Fibroblast of lung (primary cell): ENCODE measurements at regions not wholly inside any gene's neighbourhood (a gene's known extent, or its start where the extent isn't known, plus 50 kb on each side); places are given as distances from the start of the nearest gene placed in this dataset.

Experiments used
- DNase-seq, 2 donors: peaks; one replicate each; pipeline versions ENCODE4 v3.0.0 to v3.0.0-alpha.2; 2010; ENCODE audit warnings: low read depth in 2 of 2
- H2AFZ ChIP-seq: 2 replicates; pipeline ENCODE4 v1.5.1; 2012; ENCODE audit warnings: low read length, control low read depth, inconsistent platforms
- H3K27ac ChIP-seq: 2 replicates; pipeline ENCODE4 v1.5.1; 2011; ENCODE audit warnings: low read length, control low read depth; ENCODE audit not compliant: insufficient read depth
- H3K27me3 ChIP-seq: 2 replicates; pipeline ENCODE4 v1.5.1; 2011; ENCODE audit warnings: mild to moderate bottlenecking, low read length; ENCODE audit not compliant: control insufficient read depth, insufficient read depth
- H3K36me3 ChIP-seq: 2 replicates; pipeline ENCODE4 v1.5.1; 2011; ENCODE audit warnings: low read length; ENCODE audit not compliant: control insufficient read depth, insufficient read depth
- H3K4me1 ChIP-seq: 2 replicates; pipeline ENCODE4 v1.5.1; 2011; ENCODE audit warnings: low read length; ENCODE audit not compliant: control insufficient read depth, insufficient read depth; ENCODE audit errors: extremely low read depth
- H3K4me2 ChIP-seq: 2 replicates; pipeline ENCODE4 v1.5.1; 2011; ENCODE audit warnings: low read length, control low read depth; ENCODE audit not compliant: insufficient read depth; ENCODE audit errors: extremely low read depth
- H3K4me3 ChIP-seq, 4 experiments: fragments of 200-600 bp in 1 of 4; sonication (generic) in 1 of 4; replicated peaks in 1 of 4; 2 replicates each; pipeline ENCODE4 v1.5.1; 2011 to 2016; ENCODE audit warnings: low read length in 4 of 4, low read depth in 3 of 4, mild to moderate bottlenecking in 3 of 4, control low read depth in 2 of 4, inconsistent platforms in 1 of 4, mixed read lengths in 1 of 4; ENCODE audit not compliant: insufficient read depth in 1 of 4; ENCODE audit errors: control extremely low read depth in 1 of 4
- H3K79me2 ChIP-seq: 2 replicates; pipeline ENCODE4 v1.5.1; 2012; ENCODE audit warnings: mild to moderate bottlenecking, low read length, inconsistent platforms; ENCODE audit not compliant: control insufficient read depth, insufficient read depth
- H3K9ac ChIP-seq: 2 replicates; pipeline ENCODE4 v1.5.1; 2011; ENCODE audit warnings: mild to moderate bottlenecking, low read length, control low read depth; ENCODE audit not compliant: insufficient read depth
- H3K9me3 ChIP-seq: 2 replicates; pipeline ENCODE4 v1.5.1; 2012; ENCODE audit warnings: low read depth, low read length; ENCODE audit not compliant: control insufficient read depth, insufficient read depth
- H4K20me1 ChIP-seq: 2 replicates; pipeline ENCODE4 v1.5.1; 2011; ENCODE audit warnings: low read length; ENCODE audit not compliant: control insufficient read depth, insufficient read depth; ENCODE audit errors: extremely low read depth
- CTCF ChIP-seq, 2 donors: IDR thresholded peaks in 1 of 2; conservative IDR thresholded peaks in 1 of 2; 1 replicate in 1 of 2; 2 replicates in 1 of 2; pipeline ENCODE4 v1.5.1; 2011 to 2012; ENCODE audit warnings: low read length in 2 of 2, control low read depth in 1 of 2, inconsistent platforms in 1 of 2, low read depth in 1 of 2, mild to moderate bottlenecking in 1 of 2
- EZH2 ChIP-seq: IDR thresholded peaks from 2 replicates; pipeline ENCODE4 v1.5.1; 2012; ENCODE audit warnings: low read length, control low read depth, mild to moderate bottlenecking; ENCODE audit errors: missing control alignments

DNA sequence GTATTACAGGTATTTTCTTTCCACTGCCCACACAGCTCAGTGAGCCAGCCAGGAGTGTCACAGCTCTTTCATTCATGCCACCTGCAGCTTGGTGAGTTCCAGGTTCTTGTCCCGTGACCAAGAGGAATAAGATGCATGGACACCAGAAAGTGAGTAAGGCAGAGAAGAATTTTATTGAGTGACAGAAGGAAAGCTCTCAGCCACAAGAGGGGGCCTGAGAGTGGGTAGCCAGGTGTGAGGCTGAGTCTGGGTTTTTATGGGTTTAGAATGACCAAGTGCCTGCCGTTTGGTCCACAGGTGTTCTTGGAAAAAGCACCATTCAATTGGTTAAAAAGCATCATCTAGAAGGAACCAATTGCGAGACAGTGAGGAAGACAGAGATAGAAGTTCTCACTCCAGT, 1097.1 kb upstream of the SLC39A10 start:
- H3K4me2 ChIP-seq = no peak overlapping the region

DNA sequence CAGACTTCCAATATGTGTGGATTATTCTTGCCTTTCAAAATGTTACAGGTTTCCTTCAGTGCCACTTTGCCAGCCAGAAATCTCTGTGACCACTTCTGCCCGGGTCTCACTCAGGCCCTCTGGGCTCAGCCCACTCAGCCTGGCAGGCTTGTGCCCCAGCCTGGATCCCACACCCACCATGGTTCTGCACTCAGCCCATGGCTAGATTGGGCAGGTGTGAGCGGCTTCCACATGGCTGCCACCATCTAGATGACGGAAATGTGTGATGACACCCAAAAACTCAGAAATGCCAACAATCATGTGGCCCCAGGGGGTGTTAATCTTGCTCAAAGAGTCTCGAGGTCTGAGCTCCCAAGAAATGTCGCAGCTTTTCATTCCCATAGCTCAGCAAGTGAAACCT, 1097.5 kb upstream of the SLC39A10 start:
- Histone ChIP-seq H3K4me1 (no peaks in the 10 kb centered on the region), H3K27ac (no peak overlapping the region), H2AFZ (no peak overlapping the region), H3K79me2 (no peaks in the 10 kb centered on the region), H3K9me3 (no peaks in the 10 kb centered on the region), H4K20me1 (no peaks in the 10 kb centered on the region), H3K9ac (no peak overlapping the region), H3K4me3 (no peak overlapping the region), H3K4me2 (no peak overlapping the region), H3K36me3 (no peaks in the 10 kb centered on the region), H3K27me3 (no peaks in the 10 kb centered on the region)
- no peak for TF ChIP-seq CTCF (conservative IDR thresholded peaks at IDR 0.05 in 1 of 2, IDR thresholded peaks at IDR 0.05 in 1 of 2; ENCODE audit: low read depth in 1 of 2, low read length in 2 of 2)
- TF ChIP-seq EZH2 = no peak
- DNase-seq = no peak

More for the DNA sequence above, 1097.1 kb upstream of the SLC39A10 start:
- Histone ChIP-seq H3K9ac (no peak overlapping the region), H3K27ac (no peak overlapping the region), H3K4me1 (no peaks in the 10 kb centered on the region), H2AFZ (no peak overlapping the region), H3K27me3 (no peaks in the 10 kb centered on the region), H3K9me3 (no peaks in the 10 kb centered on the region), H3K79me2 (no peaks in the 10 kb centered on the region), H4K20me1 (no peaks in the 10 kb centered on the region), H3K36me3 (no peaks in the 10 kb centered on the region), H3K4me3 (no peak overlapping the region)
- DNase-seq = no peak
- TF ChIP-seq EZH2 (no peak), CTCF (conservative IDR thresholded peaks at IDR 0.05 in 1 of 2, IDR thresholded peaks at IDR 0.05 in 1 of 2; ENCODE audit: low read depth in 1 of 2, low read length in 2 of 2) (no peak)

DNA sequence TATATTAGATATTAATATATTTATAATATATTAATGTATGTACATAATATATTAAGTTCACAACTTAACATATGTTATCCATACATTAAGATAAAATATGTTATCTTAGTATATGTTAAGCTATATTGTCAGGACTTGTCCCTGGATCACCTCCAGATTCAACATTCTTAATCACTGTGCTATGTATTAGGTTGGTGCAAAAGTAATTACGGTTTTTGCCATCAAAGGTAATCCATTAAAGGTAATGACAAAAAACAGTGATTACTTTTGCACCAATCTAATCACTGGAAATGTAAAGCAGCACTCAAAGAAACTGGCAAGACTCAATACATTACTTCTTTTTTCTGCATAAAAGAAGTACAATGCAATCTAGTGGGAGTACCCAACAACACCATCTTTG, 1099.0 kb upstream of the SLC39A10 start:
- H3K79me2 ChIP-seq = no peaks in the 10 kb centered on the region

More for the DNA sequence above, 1099.0 kb upstream of the SLC39A10 start:
- no peaks in the 10 kb centered on the region for H3K27me3 ChIP-seq
- H3K27ac ChIP-seq = no peak overlapping the region
- H2AFZ ChIP-seq = no peak overlapping the region
- no peak overlapping the region for H3K4me3 ChIP-seq
- DNase-seq = no peak
- no peak for TF ChIP-seq EZH2
- no peak for TF ChIP-seq CTCF (conservative IDR thresholded peaks at IDR 0.05 in 1 of 2, IDR thresholded peaks at IDR 0.05 in 1 of 2; ENCODE audit: low read depth in 1 of 2, low read length in 2 of 2)
- no peaks in the 10 kb centered on the region for H3K36me3 ChIP-seq
- no peak overlapping the region for H3K9ac ChIP-seq
- H3K9me3 ChIP-seq = no peaks in the 10 kb centered on the region
- no peaks in the 10 kb centered on the region for H3K4me1 ChIP-seq
- H3K4me2 ChIP-seq = no peak overlapping the region
- H4K20me1 ChIP-seq = no peaks in the 10 kb centered on the region
